ENCODE measurements at regions not wholly inside any gene's neighbourhood (a gene's known extent, or its start where the extent isn't known, plus 50 kb on each side); places are given as distances from the start of the nearest gene placed in this dataset.

GRCh38 chr7:80057488-80057887 is 77.1 kb upstream of the GNAI1 start:
- TF ChIP-seq CTCF (IDR thresholded peaks at IDR 0.05) (no peak), POLR2A (IDR thresholded peaks at IDR 0.05) (no peak)
